ENCODE measurements at regions not wholly inside any gene's neighbourhood (a gene's known extent, or its start where the extent isn't known, plus 50 kb on each side); places are given as distances from the start of the nearest gene placed in this dataset.

- H3K27me3 ChIP-seq (ENCODE audit: insufficient read depth, poor library complexity, severe bottlenecking), result no peaks in the 10 kb centered on the region
- DNase-seq (ENCODE audit: low spot score), result no peak
- no peaks in the 10 kb centered on the region for H3K36me3 ChIP-seq (ENCODE audit: low read depth)
- H3K27ac ChIP-seq (ENCODE audit: poor library complexity, severe bottlenecking), result no peak overlapping the region
- TF ChIP-seq, protein P1, sequence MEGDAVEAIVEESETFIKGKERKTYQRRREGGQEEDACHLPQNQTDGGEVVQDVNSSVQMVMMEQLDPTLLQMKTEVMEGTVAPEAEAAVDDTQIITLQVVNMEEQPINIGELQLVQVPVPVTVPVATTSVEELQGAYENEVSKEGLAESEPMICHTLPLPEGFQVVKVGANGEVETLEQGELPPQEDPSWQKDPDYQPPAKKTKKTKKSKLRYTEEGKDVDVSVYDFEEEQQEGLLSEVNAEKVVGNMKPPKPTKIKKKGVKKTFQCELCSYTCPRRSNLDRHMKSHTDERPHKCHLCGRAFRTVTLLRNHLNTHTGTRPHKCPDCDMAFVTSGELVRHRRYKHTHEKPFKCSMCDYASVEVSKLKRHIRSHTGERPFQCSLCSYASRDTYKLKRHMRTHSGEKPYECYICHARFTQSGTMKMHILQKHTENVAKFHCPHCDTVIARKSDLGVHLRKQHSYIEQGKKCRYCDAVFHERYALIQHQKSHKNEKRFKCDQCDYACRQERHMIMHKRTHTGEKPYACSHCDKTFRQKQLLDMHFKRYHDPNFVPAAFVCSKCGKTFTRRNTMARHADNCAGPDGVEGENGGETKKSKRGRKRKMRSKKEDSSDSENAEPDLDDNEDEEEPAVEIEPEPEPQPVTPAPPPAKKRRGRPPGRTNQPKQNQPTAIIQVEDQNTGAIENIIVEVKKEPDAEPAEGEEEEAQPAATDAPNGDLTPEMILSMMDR (IDR thresholded peaks at IDR 0.05; ENCODE audit: poor library complexity, severe bottlenecking), result no peak
- H3K4me3 ChIP-seq (ENCODE audit: severe bottlenecking), result no peak overlapping the region
- peaks cover 2% of the 10 kb centered on the region for H3K9me3 ChIP-seq (ENCODE audit: severe bottlenecking)
- no peak for ATAC-seq (ENCODE audit: low read depth)
- no peaks in the 10 kb centered on the region for H3K4me1 ChIP-seq (ENCODE audit: insufficient read depth, poor library complexity, severe bottlenecking)
Measured at GRCh38 chr6:9272671-9273070, 837.3 kb upstream of the SLC35B3 start.

- Histone ChIP-seq H3K9me3 (ENCODE audit: severe bottlenecking) (peaks cover 2% of the 10 kb centered on the region), H3K27me3 (ENCODE audit: insufficient read depth, poor library complexity, severe bottlenecking) (no peaks in the 10 kb centered on the region), H3K36me3 (ENCODE audit: low read depth) (no peaks in the 10 kb centered on the region), H3K4me1 (ENCODE audit: insufficient read depth, poor library complexity, severe bottlenecking) (no peaks in the 10 kb centered on the region), H3K27ac (ENCODE audit: poor library complexity, severe bottlenecking) (no peak overlapping the region), H3K4me3 (ENCODE audit: severe bottlenecking) (no peak overlapping the region)
- TF ChIP-seq, protein P1 (IDR thresholded peaks at IDR 0.05; ENCODE audit: poor library complexity, severe bottlenecking), result no peak
- DNase-seq (ENCODE audit: low spot score), result no peak
- ATAC-seq (ENCODE audit: low read depth), result no peak
Measured at GRCh38 chr6:9266741-9267140, 831.4 kb upstream of the SLC35B3 start.

DNA sequence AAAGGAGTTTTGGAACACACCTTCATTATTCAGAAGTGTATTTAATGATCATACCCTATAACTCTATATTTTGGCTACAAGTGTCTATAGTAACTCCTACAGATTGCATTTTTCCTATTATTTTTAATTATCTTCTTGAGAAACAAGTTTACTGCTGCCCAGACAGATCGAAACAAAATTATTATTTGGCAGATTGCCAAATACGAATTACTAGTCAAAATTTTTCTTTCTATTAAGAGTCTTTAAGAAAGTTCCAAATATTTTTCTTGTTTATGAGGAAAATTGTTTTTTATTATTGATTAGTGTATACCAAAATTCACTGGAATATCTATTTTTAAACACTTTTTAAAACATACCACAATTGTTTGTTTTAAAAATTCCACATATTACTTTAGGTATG is 821.9 kb upstream of the SLC35B3 start:
- Histone ChIP-seq H3K27me3 (ENCODE audit: insufficient read depth, poor library complexity, severe bottlenecking) (no peaks in the 10 kb centered on the region), H3K27ac (ENCODE audit: poor library complexity, severe bottlenecking) (no peak overlapping the region), H3K9me3 (ENCODE audit: severe bottlenecking) (no peaks in the 10 kb centered on the region), H3K4me3 (ENCODE audit: severe bottlenecking) (no peak overlapping the region), H3K36me3 (ENCODE audit: low read depth) (no peaks in the 10 kb centered on the region), H3K4me1 (ENCODE audit: insufficient read depth, poor library complexity, severe bottlenecking) (no peaks in the 10 kb centered on the region)
- TF ChIP-seq, protein P1 (IDR thresholded peaks at IDR 0.05; ENCODE audit: poor library complexity, severe bottlenecking), result no peak
- DNase-seq (ENCODE audit: low spot score), result no peak
- no peak for ATAC-seq (ENCODE audit: low read depth)

- no peak overlapping the region for H3K4me3 ChIP-seq (ENCODE audit: severe bottlenecking)
- no peaks in the 10 kb centered on the region for H3K4me1 ChIP-seq (ENCODE audit: insufficient read depth, poor library complexity, severe bottlenecking)
- H3K36me3 ChIP-seq (ENCODE audit: low read depth), result no peaks in the 10 kb centered on the region
- TF ChIP-seq, protein P1 (IDR thresholded peaks at IDR 0.05; ENCODE audit: poor library complexity, severe bottlenecking), result no peak
- DNase-seq (ENCODE audit: low spot score) (no peak), ATAC-seq (ENCODE audit: low read depth) (no peak)
- H3K9me3 ChIP-seq (ENCODE audit: severe bottlenecking), result no peaks in the 10 kb centered on the region
- no peaks in the 10 kb centered on the region for H3K27me3 ChIP-seq (ENCODE audit: insufficient read depth, poor library complexity, severe bottlenecking)
- H3K27ac ChIP-seq (ENCODE audit: poor library complexity, severe bottlenecking), result no peak overlapping the region
Measured at GRCh38 chr6:9254251-9254650, 818.9 kb upstream of the SLC35B3 start.

DNA sequence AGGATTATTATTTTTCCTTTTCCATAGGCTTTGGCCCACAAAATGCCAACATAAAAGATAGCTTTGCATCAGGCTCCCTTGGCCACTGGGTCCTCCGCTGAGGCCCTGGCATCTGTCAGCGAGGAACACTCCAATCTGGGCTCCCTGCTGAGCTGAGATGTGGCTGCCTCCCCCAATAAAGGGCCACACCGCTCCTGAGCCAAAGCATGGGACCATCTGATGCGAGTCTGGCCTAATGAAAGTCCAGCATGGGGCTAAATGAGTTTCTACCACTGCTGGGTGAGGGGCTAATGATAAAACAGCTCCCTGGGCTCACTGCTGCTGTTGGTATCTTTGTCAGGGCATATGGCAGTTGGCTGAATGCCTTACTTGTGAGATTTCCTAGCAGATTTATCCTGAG is 817.5 kb upstream of the SLC35B3 start:
- H3K4me1 ChIP-seq (ENCODE audit: insufficient read depth, poor library complexity, severe bottlenecking), result no peaks in the 10 kb centered on the region
- H3K27ac ChIP-seq (ENCODE audit: poor library complexity, severe bottlenecking), result no peak overlapping the region
- ATAC-seq (ENCODE audit: low read depth) (no peak), DNase-seq (ENCODE audit: low spot score) (no peak)
- no peaks in the 10 kb centered on the region for H3K9me3 ChIP-seq (ENCODE audit: severe bottlenecking)
- H3K36me3 ChIP-seq (ENCODE audit: low read depth), result no peaks in the 10 kb centered on the region
- TF ChIP-seq, protein P1 (IDR thresholded peaks at IDR 0.05; ENCODE audit: poor library complexity, severe bottlenecking), result no peak
- no peaks in the 10 kb centered on the region for H3K27me3 ChIP-seq (ENCODE audit: insufficient read depth, poor library complexity, severe bottlenecking)
- H3K4me3 ChIP-seq (ENCODE audit: severe bottlenecking), result no peak overlapping the region
